HG02981 (cell line): ENCODE measurements at regions not wholly inside any gene's neighbourhood (a gene's known extent, or its start where the extent isn't known, plus 50 kb on each side); places are given as distances from the start of the nearest gene placed in this dataset.

Experiments used
- ATAC-seq: cut with Tn5 transposase; IDR thresholded peaks from one replicate; pipeline ENCODE4 v1.9.1; 2021; ENCODE audit warnings: mild to moderate bottlenecking, moderate library complexity; ENCODE audit not compliant: unreplicated experiment

GRCh38 chr11:31959716-31960115 is 131.2 kb upstream of the RCN1 start:
- ATAC-seq = no peak

DNA sequence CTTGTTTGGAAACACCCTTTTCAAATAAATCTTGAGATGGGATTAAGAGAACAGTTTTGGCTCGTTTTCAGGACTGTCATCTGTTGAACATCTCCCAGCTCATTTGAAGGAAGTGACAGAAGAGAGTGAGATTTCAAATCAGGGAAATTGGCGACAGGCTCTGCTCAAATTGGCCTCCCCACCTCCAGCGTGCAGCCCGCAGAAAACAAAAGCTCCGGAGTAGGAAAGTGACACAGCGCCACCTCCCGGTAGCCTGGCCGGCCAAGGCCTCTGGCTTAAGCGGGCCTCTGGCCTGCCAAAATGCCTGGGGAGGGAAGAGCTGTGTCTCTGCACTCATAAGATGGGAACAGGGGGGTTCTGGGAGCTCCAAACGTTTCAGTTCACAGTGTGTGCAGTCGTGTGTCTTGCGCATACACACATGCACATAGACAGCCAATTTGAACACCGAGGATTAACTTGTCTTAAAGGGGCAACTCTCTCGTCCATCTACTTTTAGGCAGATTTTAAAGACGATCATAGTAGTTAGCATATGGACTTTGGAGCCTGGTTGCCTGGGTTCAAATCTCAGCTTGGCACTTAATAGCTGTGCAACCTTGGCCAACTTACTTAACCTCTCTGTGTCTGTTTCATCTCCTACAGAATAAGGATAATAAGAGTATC is 132.7 kb upstream of the RCN1 start:
- ATAC-seq = peak; percentile 67

GRCh38 chr11:31957674-31958073 is 133.2 kb upstream of the RCN1 start:
- no peak for ATAC-seq

- no peak for ATAC-seq
These were observed 134.6 kb upstream of the RCN1 start for GRCh38 chr11:31956310-31956709.

- ATAC-seq = no peak
These were observed 135.0 kb upstream of the RCN1 start for GRCh38 chr11:31955838-31956237.

DNA sequence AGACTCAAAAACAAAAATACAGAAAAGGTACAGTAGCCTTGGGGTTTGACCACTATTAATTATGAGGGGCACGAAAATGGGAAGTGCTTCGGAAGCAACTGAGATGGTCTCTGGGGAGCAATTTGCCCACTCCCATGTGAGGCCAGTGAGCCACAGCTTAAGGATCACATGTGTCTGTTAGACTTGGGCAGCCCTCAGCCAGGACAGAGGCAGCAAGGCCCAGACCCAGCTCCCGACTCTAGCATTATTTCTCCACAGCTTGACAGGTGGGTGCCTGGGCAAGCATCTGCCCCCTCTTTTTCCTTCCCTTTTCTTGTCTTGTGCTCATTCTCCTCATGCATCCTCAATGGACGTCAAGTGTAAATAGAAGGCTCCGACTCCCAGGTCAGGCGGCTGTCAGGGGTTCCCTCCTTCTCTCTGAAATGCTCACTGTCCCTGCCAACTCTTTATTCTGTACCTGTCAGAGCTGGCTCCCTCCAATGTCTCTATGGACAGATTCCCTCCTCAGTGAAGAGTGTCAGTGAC is 137.0 kb upstream of the RCN1 start:
- ATAC-seq = no peak

GRCh38 chr11:31949733-31950200 is 138.6 kb upstream of the PAX6 start:
- ATAC-seq = peak; percentile 57

- ATAC-seq = no peak
These were observed 135.9 kb upstream of the PAX6 start for GRCh38 chr11:31947051-31947450.

DNA sequence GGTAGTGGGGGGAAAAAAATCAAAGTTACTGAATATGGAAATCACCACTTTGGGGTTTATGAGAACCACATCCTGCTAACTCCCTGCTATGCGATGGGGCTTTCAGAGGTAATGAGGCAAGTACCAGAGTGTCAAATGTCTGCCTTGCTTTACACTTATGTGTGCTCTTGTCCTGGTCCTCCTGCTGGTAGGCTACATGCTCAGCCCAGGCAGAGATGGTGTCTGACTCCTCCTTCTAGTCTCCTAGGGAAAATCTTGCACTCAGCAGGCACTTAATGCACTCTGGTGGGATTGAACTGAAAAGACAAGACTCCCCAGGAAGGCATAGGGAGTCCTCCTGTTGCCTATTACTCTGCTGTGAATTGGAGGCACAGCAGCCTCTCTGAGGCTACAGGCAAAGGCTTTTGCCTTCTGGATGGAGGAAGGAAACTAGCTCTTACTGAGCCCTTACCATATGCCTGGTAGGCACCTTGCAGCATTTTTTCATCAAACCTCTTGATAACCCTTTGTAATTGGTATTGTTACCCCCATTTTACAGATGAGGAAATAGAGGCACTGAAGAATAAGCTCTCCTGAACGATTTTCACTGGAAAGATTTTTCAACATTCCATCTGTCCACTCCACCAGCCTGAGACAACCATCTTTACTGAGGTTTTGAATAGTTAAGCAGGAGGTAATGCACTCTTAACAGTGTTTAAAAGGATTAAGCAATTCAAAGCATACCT is 132.1 kb upstream of the PAX6 start:
- ATAC-seq = peak; percentile 98

GRCh38 chr11:31940371-31941037 is 129.4 kb upstream of the PAX6 start:
- ATAC-seq = no peak

GRCh38 chr11:31939004-31939403 is 127.9 kb upstream of the PAX6 start:
- ATAC-seq = no peak

DNA sequence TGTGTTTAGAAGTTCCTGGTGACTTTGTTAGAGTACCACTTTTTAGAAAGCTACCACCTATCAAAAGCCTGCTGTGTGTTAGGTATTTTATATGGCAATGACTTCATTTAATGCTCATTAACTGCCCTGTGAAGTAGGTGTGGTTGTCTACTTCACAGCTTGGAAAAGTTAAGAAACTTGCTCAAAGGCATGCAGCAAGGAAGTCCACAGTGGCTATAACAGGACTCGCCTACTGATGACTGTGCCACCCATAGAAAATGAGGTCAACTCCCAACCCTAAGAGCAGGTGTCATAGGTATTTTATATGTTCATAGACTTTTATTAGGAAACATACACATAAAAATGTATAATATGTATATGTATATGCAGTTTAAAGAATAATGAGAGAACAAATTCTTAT is 125.2 kb upstream of the PAX6 start:
- ATAC-seq = no peak

DNA sequence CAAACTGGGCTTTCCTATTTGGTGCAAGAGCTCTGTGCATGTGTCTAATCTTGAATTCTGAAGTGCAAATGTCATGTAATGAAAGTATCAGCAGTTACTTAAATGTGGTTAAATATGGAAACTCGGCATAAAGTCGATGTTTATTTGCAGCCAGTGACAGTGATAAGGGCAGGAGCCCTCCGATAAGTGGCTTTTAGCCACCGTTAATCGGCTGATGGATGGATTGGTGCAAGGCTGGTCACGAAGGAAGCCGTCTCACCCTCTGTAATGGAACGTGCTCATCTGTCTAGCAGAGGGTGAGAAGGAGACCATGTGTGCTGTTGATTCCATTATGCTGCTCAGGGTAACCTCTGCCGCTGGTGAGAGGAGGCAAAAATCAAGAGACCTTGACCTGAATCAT is 121.8 kb upstream of the PAX6 start:
- ATAC-seq = no peak

- no peak for ATAC-seq
These were observed 116.9 kb upstream of the PAX6 start for GRCh38 chr11:31927982-31928381.

- no peak for ATAC-seq
These were observed 115.8 kb upstream of the PAX6 start for GRCh38 chr11:31926816-31927528.

DNA sequence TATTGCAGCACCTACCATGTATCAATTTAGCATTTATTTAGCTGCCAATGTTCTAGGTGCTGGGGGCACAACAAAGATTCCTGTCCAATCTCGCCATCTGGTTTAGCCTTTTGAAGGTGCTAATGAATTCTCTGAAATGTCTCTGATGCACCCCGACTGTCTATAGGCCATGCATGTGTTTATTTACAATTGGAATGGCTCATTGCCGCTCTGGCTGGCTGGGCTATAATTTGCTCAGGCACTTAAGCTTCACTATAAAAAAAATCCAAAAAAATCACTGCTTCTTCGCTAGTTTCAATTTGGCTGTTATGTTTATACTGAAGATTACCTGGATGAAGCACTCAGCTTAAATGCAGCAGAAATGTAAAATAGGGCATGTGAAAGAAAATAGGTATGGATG is 115.0 kb upstream of the PAX6 start:
- ATAC-seq = no peak

DNA sequence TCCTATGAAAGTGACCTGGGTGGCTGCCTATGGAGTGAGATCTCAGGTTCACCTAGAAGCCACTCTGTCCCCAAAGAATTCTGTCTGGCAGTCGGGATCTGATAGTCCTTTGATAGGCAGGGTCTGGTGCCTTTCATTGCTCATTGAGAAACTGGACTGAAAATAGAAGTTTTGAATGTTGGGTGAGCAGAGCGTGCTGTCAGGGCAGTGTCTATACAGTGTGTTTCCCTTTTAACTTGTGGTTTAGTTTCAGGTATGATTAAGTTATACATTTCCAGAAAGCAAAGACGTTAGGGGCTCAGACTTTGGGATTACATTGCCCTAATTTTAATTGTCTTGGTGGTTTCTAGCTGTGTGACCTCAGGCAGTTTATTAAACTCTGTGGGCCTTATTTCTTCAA is 111.3 kb upstream of the PAX6 start:
- peak; percentile 66 for ATAC-seq

GRCh38 chr11:31921081-31921480 is 110.0 kb upstream of the PAX6 start:
- no peak for ATAC-seq

DNA sequence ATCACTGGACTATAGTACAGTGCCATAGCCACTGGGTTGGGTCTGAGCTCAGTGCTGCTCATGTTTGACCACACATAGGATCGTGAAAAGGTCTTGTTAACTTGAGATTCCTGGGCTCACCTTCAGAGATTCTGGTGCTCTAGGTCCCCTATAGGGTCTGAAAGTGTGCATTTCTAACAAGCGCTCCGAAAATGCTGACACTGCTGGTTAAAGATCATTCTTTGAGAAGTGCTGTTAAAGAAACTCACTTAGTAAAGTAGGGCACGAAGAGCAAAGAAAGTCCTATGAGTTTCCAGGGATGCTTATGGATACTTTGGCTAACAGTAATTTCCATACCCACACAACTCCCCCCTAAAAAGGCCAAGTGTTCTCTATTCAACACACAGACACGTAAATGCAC is 108.1 kb upstream of the PAX6 start:
- no peak for ATAC-seq

DNA sequence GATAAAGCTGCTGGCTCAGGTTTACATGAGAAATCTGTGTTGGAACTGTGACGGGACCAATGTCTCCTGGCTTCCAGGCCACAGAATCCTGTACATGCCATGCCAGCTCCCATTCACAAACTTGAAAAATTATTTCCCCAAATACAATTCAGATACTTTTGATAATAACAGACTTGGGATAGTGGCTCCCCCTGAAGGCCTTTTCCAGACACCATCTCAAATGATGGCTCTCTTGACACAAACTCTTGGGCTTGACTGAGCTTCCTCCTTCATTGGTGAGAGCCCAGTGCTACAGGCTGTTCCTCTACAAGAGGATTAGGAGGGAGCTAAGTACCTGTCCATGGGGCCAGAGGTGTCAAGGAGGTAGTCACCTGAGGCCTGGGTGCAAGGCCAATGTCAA is 104.7 kb upstream of the PAX6 start:
- no peak for ATAC-seq

GRCh38 chr11:31913985-31914384 is 102.9 kb upstream of the PAX6 start:
- peak; percentile 89 for ATAC-seq
